ENCODE measurements at regions not wholly inside any gene's neighbourhood (a gene's known extent, or its start where the extent isn't known, plus 50 kb on each side); places are given as distances from the start of the nearest gene placed in this dataset.

DNA sequence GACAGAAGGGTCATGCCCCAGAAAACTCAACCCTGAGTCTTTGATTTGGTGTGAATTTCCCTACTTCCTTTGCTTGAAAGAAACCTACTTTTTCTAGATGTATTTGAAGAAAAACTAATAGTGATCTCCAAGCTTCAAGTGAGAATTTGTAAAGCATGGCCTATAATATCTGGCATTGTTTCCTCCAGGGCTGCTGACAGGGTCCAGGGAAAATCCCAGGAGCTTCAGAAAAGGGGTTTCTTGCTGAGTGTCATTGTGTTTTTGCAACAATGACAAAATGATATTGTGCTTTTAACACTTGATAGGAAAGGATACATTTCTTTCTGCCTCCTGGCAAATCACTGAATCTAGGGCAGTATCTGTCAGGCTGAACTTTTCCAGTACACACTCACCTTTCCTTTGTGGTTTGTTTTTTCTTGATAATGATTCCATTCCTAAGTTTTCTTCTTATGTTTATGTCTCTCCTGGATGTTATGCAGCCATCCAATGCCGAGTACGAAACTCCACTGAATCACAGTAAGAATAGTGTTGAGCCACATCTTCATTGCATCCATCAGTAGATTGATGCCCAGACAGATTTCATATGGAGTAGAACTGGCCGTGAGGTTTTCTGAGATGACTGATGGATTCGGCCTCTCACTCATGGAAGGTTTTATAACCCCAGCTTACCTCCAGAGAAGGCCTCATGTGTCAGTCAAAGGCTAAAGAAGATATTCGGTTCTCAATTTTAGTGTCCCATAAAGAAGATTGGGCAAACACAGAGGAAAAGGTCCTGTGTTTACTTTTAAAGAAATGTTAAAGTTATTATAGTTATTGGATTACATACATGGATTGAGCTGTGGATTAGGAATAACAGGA lies 76.9 kb upstream of the STEAP1B start:
- peak; percentile 40 for DNase-seq
- in situ Hi-C loops (cut with HindIII; ENCODE audit: low pct_ligation_motif_present, low pct_unique_long_range_greater_than_20kb, low sequenced_read_pairs): no loop called here

DNA sequence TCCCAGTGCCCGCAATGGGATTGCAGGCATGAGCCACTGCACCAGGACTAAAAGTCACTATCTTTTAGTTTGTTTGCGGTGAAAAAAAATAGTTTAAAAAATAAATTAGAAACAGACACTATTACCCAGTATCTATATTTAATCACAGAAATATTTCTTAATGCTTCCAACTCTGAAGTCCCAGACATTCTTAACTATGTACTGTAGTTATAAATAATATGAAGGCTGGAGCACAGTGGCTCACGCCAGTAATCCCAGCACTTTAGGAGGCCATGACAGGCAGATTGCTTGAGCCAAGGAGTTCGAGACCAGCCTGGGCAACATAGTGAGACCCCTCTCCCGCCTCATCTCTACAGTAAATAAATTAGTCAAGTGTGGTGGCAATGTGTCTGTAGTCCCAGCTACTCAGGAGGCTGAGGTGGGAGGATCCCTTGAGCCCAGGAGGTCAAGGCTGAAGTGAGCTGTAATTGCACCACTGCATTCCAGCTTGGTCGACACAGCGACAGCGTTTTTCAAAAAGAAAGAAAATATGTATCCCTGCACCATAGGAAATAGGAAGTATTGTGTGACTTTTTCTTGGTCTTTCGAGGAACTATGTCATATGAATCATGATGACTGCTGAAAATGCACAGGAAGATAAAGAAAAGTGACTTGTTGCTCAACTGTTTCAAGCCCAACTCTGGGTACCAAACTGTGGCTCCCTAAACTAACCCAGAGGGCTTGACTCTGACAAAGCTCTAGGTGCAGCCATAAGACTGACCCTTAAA lies 74.9 kb upstream of the STEAP1B start:
- in situ Hi-C loops (cut with HindIII; ENCODE audit: low pct_ligation_motif_present, low pct_unique_long_range_greater_than_20kb, low sequenced_read_pairs): loop anchor here (25.0 kb wide), 1 partner anchor 162 kb away; the partner anchor contains the start of gene IL6
- DNase-seq: no peak

DNA sequence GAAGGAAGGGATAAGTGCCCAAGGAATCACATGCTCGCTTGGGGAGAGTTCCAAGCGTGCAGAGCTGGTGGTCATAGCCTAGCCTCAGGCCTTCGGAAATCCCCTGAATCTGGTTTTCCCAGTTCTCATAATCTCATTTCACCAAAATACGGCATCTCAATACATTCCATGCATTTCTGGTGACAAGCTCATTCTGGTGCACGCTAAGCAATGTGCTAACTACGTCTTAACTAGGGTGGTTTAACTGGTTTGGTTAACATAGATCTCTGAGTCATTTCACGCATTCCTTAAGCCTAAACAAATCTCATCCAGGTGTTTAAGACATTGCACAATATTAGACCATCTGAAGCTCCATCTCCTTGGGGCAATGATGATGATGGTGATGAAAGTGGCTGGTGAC lies 72.9 kb upstream of the STEAP1B start:
- in situ Hi-C loops (cut with HindIII; ENCODE audit: low pct_ligation_motif_present, low pct_unique_long_range_greater_than_20kb, low sequenced_read_pairs): loop anchor here (25.0 kb wide), 1 partner anchor 164 kb away; the partner anchor contains the start of gene IL6

DNA sequence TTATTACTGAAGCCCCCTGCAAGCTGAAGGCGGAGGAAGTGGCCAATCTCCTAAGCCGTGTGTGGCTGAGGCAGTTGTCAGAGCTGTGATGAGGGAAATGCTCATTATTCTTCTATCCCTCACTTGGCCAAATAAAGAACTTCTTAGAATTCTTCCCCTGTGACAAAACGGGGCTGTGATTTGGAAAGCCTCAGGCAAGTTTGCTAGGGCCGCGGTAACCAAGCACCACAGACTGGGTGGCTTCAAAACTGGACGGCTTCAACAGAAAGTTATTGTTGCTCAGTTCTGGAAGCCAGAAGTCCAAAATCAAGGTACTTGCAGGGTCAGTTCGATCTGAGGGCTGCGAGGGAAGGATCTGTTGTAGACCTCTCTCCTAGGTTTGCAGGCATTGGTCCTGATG lies 72.3 kb upstream of the STEAP1B start:
- in situ Hi-C loops (cut with HindIII; ENCODE audit: low pct_ligation_motif_present, low pct_unique_long_range_greater_than_20kb, low sequenced_read_pairs): loop anchor here (25.0 kb wide), 1 partner anchor 165 kb away; the partner anchor contains the start of gene IL6
- DNase-seq: no peak

More for the DNA sequence above, 72.9 kb upstream of the STEAP1B start:
- peak; percentile 47 for DNase-seq

DNA sequence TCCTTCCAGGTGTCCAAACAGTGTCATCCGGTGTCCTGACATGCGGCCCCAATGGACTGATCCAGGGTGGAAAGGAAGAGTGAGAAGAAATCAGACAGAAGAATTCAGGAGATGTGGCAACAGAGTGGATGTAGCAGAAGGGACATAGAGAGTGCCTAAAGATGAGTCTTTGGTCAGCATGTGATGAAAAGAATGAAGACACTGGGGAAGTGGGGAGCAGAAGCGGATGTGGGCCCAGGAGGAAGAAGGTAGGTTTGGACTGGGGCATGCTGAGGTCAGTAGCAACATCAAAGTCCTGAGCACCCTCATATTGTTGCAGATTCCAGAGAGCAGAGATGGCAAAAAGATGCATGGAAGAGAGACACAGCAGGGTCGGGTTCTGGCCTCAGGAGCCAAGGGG lies 71.8 kb upstream of the STEAP1B start:
- in situ Hi-C loops (cut with HindIII; ENCODE audit: low pct_ligation_motif_present, low pct_unique_long_range_greater_than_20kb, low sequenced_read_pairs): loop anchor here (25.0 kb wide), 1 partner anchor 166 kb away; the partner anchor contains the start of gene IL6
- no peak for DNase-seq

DNA sequence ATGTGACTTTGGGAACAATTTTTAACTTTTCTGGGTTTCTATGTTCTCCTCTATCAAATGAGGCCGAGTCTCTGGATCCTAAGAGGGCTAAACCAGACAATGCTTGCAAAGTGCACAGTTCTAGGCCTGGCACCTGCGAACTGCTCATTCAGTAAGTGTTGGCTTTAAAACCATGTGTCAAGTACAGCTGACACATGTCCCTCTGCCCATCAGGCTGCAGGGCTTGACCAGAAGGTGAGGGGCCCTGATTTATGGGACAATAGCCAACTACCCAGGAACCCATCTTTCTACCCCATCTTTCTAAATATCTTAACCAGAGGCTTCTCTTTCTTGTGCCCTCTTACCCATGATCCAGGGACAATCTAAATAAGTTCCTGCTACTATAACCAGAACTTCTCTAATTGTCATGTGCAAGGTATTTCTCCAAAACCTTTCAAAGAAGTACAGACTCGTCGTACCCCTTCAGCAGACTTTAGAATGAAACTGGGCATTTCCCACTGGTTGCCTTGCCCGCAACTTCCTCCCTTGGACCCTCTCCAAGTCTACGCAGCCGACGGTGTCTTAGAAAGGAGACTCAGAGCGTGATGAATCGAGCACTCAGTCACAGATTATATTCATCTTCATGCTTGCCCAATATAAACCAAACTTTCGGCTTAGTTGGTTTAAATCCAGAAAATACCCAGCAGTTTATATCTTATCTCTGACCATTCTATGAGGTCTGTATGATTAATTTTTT lies 69.8 kb upstream of the STEAP1B start:
- in situ Hi-C loops (cut with HindIII; ENCODE audit: low pct_ligation_motif_present, low pct_unique_long_range_greater_than_20kb, low sequenced_read_pairs): loop anchor here (25.0 kb wide), 1 partner anchor 168 kb away; the partner anchor contains the start of gene IL6
- DNase-seq: no peak

DNA sequence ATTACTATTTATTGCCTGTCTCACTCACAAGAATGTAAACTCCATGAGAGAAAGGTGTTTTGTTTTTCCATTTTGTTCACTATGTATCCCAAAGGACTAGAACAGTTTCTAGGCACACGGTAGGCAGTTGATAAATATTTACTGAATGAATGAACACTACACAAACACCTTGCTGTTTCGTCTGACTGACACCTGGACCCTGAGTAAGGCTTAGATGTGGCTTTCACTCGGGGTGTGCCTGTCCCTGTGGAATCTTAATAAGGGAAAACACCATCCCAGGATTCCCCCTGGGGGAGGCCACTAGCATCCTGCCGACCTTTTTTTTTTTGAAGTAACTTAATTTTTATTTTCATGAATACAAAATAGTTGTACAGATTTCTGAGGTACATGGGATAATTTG lies 66.6 kb upstream of the STEAP1B start:
- no peak for DNase-seq
- in situ Hi-C loops (cut with HindIII; ENCODE audit: low pct_ligation_motif_present, low pct_unique_long_range_greater_than_20kb, low sequenced_read_pairs): loop anchor here (25.0 kb wide), 1 partner anchor 171 kb away; the partner anchor contains the start of gene IL6

DNA sequence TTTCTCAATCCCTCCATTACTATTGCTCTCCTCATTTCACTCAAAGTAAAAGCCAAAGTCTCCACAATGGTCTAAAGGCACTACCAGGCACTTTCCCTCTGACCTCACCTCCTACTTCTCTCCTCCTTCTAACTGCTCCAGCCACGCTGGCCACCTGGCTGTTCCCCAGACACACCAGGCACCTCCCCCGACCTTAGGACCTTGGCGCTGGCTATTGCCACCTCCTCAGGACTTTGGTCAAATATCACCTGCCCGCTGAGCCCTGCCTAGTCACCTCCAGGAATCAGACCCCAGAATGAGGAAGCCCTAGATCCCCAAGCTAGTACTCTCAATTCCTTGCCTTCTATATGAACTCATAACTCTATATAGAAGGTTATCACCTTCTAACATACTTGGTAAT lies 66.2 kb upstream of the STEAP1B start:
- in situ Hi-C loops (cut with HindIII; ENCODE audit: low pct_ligation_motif_present, low pct_unique_long_range_greater_than_20kb, low sequenced_read_pairs): loop anchor here (25.0 kb wide), 1 partner anchor 171 kb away; the partner anchor contains the start of gene IL6
- no peak for DNase-seq

DNA sequence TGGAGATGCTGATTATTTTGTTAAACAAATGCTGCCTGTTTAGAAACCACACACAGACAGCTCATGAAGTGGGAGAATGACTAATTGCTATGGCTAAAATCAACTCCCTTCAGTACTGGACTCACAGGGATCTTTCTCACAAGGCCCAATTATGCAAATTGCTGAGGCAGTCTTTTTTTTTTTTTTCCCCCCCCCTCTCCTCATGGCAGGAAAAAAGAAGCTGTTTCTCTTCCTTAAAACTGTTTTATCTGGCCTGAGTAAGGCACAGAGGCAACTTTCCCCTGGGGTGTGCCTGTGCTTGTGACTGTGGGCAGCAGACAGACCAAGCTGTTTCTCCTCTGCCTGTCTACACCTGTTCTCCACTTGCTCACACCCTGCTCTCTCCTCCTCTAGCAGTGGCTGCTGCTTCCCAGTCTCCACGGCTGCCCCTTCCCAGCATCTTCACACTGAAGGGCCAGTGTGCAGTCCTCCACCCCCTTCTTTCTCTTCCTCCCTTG lies 65.4 kb upstream of the STEAP1B start:
- DNase-seq: no peak
- in situ Hi-C loops (cut with HindIII; ENCODE audit: low pct_ligation_motif_present, low pct_unique_long_range_greater_than_20kb, low sequenced_read_pairs): loop anchor here (25.0 kb wide), 1 partner anchor 172 kb away; the partner anchor contains the start of gene IL6

DNA sequence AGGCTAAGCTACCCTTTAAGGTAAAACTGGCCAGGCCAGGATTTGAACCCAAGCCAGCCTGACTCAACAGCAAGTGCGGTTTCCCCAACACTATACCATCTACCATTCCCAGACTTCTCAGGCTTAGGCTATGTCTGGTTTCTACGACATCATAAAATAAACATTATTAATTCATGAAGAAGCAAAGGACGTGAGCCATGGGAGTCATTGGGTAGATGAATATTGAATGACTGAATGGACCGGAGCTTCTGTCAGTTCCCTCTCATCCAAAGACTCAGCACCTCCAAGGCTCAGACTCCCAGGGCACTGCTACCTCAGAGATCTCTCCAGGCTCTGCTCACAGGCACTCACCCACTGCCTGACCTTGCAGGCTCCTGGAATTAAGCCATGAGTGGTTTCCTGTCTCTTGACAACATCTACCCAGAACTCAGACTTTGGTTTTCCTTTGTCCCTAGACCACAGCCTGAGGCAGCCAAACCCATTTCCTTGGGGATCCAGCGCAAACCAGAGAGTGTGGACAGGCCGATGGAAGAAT lies 64.6 kb upstream of the STEAP1B start:
- peak; percentile 83 for DNase-seq
- in situ Hi-C loops (cut with HindIII; ENCODE audit: low pct_ligation_motif_present, low pct_unique_long_range_greater_than_20kb, low sequenced_read_pairs): loop anchor here (25.0 kb wide), 1 partner anchor 173 kb away; the partner anchor contains the start of gene IL6

DNA sequence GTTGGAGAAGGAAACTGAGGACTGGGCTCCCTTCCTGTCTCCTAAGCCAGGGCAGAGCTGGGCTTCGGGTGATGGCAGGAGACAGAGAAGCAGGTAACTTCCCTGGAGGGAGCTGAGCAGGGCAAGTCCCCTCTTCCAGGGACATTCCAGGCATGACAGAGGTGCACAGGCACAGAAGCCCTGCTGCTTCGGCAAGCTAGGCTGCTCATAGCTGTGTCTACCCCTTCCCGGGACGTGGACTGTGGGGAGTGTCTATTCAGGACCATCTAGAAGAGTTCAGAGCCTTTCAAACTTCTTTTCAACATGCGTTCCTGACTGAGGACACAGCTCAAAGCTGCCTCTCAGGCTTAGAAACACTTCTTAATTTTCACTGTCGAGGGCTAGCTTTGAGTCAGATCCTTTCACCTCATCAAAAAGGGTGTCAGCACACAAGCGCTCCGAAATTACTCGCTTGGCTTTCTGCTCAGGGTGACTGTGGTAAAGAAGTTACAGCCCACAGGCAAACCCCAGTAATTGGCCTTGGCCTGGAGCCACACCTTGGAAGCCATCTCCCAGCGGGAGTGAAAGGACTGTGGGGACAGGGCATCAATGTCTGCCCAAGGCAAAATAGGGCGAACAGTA lies 63.7 kb upstream of the STEAP1B start:
- DNase-seq: peak; percentile 46
- in situ Hi-C loops (cut with HindIII; ENCODE audit: low pct_ligation_motif_present, low pct_unique_long_range_greater_than_20kb, low sequenced_read_pairs): loop anchor here (25.0 kb wide), 1 partner anchor 174 kb away; the partner anchor contains the start of gene IL6

DNA sequence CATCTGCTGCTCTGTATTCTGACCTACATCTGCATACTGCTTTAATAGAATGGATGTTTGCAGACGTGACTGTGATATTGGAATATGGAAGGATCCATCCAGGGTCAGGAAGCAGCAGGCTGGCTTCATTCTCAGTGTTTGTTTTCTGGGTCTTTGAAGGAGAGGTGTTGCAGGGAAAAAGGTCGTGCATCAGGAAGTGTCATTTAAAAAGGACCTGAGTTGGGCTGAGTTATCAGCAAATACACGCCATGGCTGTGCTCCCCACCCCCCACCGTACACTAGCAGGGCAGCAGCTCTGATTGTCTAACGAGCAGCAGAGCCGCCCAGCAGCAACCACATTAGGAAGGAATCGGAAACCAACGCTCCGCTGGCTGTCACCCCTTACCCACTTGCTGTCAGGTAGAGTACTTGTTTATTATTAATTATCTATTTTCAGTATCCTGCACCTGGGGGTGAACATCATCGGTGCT lies 63.1 kb upstream of the STEAP1B start:
- in situ Hi-C loops (cut with HindIII; ENCODE audit: low pct_ligation_motif_present, low pct_unique_long_range_greater_than_20kb, low sequenced_read_pairs): loop anchor here (25.0 kb wide), 1 partner anchor 174 kb away; the partner anchor contains the start of gene IL6
- no peak for DNase-seq

DNA sequence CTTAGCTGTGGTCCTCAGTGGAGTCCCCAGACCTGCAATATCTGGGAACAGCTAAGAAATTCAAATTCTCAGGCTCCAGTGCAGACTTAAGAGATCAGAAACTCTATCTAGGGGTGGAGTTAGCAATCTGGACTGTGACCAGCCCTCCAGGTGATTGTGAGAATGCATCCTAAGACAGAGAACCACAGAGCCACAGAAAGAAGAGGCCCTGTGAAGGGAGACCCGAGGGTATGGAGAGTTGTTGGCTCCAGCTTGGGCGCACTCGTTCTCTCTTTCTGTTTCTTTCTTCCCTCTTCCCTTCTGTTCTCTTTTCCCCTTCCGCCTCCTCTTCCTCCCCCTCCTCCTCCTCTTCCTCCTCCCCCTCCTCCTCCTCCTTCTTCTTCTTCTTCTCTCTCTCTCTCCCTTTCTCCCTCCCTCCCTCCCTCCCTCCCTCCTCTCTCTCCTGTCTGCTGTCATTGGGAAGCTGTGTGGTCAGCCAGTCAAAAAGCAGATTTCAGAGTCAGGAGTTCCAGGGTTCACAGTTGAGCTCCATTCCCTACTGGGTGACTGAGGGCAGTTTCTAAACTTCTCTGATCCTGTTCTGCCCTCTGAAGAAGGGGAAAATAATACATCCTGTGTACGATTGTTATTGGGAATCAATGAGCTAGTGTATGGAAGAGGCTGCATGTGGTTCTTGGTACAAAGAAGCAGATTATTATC lies 62.1 kb upstream of the STEAP1B start:
- in situ Hi-C loops (cut with HindIII; ENCODE audit: low pct_ligation_motif_present, low pct_unique_long_range_greater_than_20kb, low sequenced_read_pairs): loop anchor here (25.0 kb wide), 1 partner anchor 175 kb away; the partner anchor contains the start of gene IL6
- peak; percentile 79 for DNase-seq

DNA sequence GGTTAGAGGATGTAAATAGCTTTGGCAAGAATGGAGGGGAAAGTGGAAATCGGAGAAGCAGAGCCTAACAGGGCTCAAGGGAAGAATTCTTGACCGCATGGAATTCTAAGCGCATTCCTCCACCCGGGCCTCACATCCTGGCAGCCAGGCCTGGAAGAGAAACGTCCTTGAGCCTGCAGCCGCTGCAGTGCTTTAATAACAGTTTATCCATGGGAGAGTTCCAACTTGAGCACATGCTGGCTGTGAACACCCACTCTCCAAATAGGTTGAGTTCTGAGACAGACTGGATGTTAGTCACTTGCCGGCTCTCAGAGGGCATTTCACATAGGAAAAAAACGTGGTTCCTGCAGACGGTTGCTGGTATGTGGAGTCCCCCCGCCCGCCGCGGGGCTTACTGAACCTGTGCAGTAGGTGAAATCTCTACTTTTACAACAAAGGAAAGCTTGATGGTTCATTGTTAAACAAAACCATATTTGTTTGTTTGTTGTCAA lies 61.4 kb upstream of the STEAP1B start:
- in situ Hi-C loops (cut with HindIII; ENCODE audit: low pct_ligation_motif_present, low pct_unique_long_range_greater_than_20kb, low sequenced_read_pairs): loop anchor here (25.0 kb wide), 1 partner anchor 176 kb away; the partner anchor contains the start of gene IL6
- DNase-seq: peak; percentile 99

DNA sequence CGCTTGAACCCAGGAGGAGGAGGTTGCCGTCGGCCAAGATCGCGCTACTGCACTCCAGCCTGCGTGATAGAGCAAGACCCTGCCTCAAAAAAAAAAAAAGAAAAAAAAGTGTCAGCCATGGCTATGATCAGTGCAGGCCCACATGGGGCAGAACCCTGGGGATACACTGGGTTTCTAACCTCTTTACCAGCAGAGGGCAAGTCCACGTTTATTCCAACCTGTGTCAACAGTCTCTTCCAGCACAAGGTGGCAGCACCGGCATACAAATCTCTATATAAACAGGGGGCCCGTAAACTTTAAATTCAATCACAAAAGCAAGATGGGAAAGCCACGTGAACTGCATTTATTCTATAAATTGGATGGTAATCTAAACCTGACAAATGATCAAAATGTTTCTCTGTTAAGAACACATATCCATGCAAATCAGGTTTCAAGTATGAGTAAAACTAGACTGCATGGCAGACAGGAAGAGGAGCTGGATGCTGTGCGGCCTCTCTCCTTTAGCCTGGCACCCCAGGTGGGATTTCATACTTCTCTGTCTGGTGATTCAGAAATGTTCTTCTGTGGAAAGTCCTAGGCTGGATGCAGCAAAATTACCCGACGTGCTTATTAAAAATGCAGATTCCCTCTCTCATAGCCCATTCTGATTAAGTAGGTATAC lies 60.0 kb upstream of the STEAP1B start:
- DNase-seq: peak; percentile 93
- in situ Hi-C loops (cut with HindIII; ENCODE audit: low pct_ligation_motif_present, low pct_unique_long_range_greater_than_20kb, low sequenced_read_pairs): loop anchor here (25.0 kb wide), 1 partner anchor 177 kb away; the partner anchor contains the start of gene IL6

DNA sequence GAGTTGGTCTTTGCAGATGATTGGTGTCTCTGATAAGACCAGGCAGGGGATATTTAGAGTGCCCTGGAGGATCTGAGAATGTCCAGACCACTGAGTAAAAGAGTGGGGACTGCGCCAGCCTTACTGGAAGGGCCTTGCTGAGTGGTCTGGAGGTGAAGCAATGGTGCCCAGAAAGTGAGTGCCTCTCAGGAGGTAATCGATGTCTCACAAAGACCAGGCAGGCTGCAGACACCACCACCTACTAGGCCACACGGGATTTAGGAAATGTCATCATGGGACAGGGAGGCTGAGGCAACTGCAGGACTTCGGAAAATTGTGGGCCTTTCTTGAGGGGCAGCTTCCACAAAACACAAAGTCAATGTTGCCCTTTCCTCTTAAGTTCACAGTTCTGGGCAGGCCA lies 57.2 kb upstream of the STEAP1B start:
- no peak for DNase-seq
- in situ Hi-C loops (cut with HindIII; ENCODE audit: low pct_ligation_motif_present, low pct_unique_long_range_greater_than_20kb, low sequenced_read_pairs): loop anchor here (25.0 kb wide), 1 partner anchor 180 kb away; the partner anchor contains the start of gene IL6
